Stimulated activated CD4-positive, alpha-beta T cell treated with anti-CD3 and anti-CD28 coated beads, Interleukin-1b, Interleukin-23, amount 100 ng/mL, for 24 hours (primary cell): ENCODE measurements at regions not wholly inside any gene's neighbourhood (a gene's known extent, or its start where the extent isn't known, plus 50 kb on each side); places are given as distances from the start of the nearest gene placed in this dataset.
"Not testable (repeated sequence)": the region's sequence is repeated elsewhere in the genome, so short reads cannot be mapped to it uniquely, and the experiment has no call there.

Experiments
- DNase-seq, 4 experiments: peaks; one replicate each; pipeline ENCODE4 v3.0.0-alpha.2; 2020; ENCODE audit warnings: low read depth in 4 of 4, low spot score in 1 of 4

DNA sequence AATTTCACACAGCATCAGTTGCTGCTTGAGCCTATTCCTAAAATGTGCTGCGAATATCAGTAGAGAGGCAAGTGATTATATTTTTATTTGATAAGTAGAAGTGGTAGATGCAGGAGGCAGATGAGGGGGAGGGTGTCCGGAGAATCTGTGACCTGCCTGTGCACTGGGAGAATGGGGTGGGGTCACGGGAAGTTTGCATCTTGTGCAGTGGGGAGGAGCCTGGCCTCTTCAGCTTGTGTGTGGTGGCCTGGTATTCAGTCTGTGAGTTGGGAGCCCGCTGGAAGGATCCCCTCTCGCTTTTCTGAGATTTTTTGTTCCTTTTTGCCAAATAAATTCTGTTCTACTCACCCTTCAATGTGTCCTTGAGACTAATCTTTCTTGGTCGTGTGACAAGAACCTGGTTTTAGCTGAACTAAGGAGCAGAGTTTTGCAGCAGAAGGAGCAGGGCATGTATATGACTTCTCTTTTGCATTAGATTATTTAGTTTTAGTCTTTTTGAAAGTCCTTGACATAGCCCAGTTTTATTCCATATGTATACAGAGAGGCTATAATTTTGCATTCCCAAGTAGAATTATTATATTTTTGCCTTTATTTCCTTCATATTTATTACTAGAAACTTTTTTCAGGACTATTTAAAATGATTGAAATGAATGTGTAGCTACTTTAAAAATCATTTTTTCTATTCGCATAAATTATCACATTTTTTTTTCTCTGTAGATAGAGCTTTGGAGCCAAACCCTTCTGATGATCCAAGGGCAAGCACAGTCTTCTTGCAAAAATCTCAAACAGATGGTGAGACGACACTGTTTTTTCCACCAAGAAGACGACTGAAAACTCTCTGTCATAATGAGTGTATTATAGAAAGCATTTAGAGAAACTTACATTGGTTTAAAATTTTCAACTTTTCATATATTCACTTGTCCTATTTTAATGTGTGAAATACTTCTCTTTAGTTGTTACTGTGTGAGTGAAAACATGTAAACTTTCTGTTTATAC is 1257.2 kb downstream of the UQCRFS1 start:
- DNase-seq: no peak

DNA sequence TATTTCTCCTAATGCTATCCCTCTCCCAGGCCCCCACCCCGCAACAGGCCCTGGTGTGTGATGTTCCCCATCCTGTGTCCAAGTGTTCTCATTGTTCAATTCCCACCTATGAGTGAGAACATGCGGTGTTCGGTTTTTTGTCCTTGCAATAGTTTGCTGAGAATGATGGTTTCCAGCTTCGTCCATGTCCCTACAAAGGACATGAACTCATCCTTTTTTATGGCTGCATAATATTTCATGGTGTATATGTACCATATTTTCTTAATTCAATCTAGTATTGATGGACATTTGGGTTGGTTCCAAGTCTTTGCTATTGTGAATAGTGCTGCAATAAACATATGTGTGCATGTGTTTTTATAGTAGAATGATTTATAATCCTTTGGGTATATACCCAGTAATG is 1270.3 kb downstream of the UQCRFS1 start:
- DNase-seq: not testable (repeated sequence)

DNA sequence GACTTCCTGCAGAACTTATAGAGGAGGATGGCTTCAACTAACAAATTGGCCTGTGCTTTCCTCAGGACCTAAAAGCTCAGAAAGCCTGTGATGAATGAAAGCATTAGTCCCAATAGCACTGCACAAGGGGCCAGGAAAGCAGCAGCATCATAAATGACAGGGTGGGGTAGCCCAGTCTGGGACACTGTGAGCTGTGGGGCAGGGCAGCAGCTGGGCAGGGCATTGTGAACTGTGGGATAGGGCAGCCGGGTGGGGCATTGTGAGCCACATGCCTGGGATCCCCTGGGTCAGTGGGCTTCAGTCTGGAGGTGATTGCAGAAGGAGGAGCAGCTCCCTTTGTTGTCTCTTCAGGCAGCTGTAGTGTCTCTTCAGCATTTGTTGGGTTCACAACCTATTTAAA is 1276.8 kb downstream of the UQCRFS1 start:
- DNase-seq: no peak

- no peak for DNase-seq
These were observed 1277.3 kb downstream of the UQCRFS1 start for GRCh38 chr19:27935669-27936068.

GRCh38 chr19:27929399-27929798 is 1283.6 kb downstream of the UQCRFS1 start:
- no peak for DNase-seq

DNA sequence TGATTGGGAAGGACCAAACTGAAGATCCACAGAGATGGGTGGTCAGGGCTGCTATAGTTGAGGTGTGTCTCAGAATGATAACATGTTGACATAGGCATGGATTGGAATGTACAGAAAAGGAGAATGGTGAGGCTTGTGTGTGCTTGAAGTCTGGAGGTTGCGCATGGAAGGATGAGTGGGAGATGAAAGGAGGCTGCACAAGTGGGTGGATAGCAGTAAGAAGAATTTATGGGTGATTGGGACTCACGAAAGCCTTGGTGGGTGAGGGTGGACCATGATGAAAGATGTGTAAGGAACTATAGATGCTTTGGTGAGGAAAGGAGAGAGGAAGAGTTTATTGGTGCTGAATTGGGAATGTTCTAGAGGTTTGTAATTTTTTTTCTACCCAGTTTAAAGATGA is 1287.7 kb downstream of the UQCRFS1 start:
- no peak for DNase-seq

DNA sequence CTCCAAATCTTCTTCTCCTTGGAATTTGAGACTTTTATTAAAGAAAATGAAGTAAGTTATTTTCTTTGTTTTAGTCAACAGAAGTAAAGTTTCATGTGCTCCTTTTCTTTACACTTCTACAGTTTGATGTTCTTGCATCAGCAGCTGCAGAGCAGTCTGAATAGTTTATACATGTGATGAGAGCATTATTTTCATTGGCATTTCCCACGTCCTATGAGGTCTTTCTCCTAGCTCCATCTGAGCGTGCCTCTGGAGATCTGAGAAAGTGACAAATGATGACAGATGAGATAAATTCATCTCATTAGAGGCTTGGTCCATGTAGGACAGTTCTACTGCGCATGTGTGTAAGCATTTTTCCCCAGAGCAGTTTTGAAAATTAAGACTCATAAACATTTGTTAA is 1290.0 kb downstream of the UQCRFS1 start:
- DNase-seq: no peak

- no peak for DNase-seq
These were observed 1292.2 kb downstream of the UQCRFS1 start for GRCh38 chr19:27920774-27921173.

- no peak for DNase-seq
These were observed 1294.1 kb downstream of the UQCRFS1 start for GRCh38 chr19:27918818-27919217.

GRCh38 chr19:27911122-27911898 is 1301.6 kb downstream of the UQCRFS1 start:
- DNase-seq: no peak

- DNase-seq: no peak
These were observed 1303.1 kb downstream of the UQCRFS1 start for GRCh38 chr19:27909861-27910260.

DNA sequence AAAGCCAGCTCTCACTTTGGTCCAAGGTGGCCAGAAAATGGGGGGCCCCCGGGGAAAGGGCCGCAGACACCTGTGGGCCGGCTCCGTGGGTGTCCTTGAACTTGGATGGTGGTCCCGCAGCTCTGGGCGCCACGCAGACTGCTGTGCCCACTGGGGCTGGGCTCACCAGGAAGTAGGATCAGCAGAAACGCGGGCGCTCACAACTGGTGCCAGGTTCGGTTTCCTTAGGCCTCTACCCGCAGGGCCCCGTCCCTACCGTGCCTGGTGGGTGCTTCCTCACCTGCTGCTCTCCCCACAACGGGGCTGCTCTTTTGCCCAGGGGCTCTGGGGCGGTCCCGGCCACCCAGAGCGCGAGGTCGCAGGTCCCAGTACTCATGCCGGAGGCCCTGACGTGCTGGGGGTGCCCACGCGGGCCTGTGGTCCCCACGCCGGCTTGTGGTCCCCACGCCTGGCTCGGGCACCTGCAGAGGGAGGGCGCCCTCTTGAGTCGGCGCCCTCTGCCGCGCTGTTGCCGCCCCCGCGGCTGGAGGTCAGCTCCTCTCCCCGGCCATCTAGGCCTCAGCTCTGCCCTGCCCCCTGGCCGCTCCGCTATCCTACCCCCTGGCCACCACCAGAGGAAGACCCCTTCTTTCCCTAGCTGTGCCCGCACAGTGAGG is 1303.6 kb downstream of the UQCRFS1 start:
- DNase-seq: no peak

DNA sequence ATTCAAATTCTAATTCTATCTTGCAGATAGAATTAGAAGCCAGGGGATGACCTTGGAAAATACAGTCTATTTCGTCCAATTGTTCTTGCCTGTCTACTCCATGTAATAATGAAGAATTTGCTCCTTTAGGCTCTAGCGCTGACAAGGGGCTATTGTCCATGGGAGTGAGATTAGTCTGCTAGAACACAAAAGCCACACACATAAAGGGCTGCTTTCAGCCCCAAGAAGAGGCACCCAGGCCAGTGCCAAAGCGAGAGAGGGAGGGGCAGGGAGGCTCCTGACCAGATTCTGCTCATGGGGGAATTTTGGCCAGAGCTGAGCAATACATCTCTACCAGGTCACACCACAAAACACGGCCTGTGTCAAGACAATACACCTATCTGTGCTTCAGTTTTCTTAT is 1306.9 kb downstream of the UQCRFS1 start:
- DNase-seq: no peak

- no peak for DNase-seq
These were observed 1307.9 kb downstream of the UQCRFS1 start for GRCh38 chr19:27905074-27905473.

- DNase-seq: no peak
These were observed 1311.9 kb downstream of the UQCRFS1 start for GRCh38 chr19:27901078-27901477.

- no peak for DNase-seq
These were observed 1316.9 kb downstream of the UQCRFS1 start for GRCh38 chr19:27896091-27896490.

GRCh38 chr19:27894906-27895754 is 1317.8 kb downstream of the UQCRFS1 start:
- no peak for DNase-seq

GRCh38 chr19:27892500-27892899 is 1320.5 kb downstream of the UQCRFS1 start:
- no peak for DNase-seq

DNA sequence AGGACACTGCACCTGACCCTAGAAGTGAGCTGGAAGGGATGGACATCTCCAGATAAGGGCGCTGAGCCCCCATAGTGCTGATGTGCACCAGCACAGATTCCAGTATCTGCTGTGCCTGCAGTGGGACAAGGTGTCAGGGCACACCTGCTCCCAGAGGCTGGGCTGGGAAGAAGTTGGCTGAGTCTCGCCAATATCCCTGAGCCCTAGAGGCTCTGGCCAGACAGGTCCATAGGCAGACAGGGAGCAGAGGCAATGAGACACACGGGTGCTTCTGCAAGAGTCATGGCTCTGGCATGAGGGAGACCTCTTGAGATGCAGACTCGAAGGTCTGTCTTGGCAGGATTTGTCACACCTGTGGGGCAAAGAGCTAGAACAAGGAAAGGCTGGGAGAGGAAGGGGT is 1321.5 kb downstream of the UQCRFS1 start:
- DNase-seq: no peak

DNA sequence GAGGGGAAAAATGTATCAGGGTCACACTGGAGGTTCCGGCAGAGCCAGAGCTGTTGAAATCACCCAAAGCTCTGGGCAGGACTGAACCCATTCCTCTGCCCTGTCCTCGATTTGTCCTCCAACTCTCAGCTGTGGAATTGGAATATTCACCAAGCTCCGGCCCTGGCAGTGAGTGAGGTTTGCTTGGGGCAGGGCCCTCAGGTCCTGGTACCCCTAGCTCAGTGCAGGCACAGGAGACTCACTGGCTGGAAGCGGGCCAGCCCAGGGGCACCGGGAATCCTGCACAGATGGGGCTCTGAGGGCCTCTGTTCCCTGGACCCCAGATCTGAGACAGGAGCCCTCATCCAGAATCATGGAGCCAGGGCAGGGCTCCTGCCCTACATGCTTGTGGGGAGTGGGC is 1322.3 kb downstream of the UQCRFS1 start:
- no peak for DNase-seq

DNA sequence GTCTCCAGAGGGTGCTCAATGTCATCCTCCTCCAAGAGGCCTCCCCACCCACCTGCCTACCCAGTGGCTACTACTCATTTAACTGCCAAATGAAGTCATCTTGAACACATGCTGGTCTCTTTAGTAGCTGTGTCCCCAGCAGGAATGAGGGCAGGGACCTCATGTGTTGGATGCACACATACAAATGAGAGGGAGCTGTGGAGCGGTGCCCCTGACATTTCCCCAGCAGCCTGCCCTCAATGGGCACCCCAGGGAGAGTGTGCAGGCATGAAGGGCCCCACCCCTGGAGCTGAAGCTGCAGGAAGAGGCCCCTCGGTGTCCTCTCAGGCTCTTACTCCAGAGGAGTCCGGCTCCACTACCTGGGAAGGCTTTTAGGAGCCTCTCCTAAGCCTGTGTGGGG is 1322.7 kb downstream of the UQCRFS1 start:
- DNase-seq: no peak
